GM21529 (cell line): ENCODE measurements at regions not wholly inside any gene's neighbourhood (a gene's known extent, or its start where the extent isn't known, plus 50 kb on each side); places are given as distances from the start of the nearest gene placed in this dataset.

ENCODE experiments used
- ATAC-seq: cut with Tn5 transposase; IDR thresholded peaks from one replicate; pipeline ENCODE4 v1.9.1; 2021; ENCODE audit not compliant: unreplicated experiment

DNA sequence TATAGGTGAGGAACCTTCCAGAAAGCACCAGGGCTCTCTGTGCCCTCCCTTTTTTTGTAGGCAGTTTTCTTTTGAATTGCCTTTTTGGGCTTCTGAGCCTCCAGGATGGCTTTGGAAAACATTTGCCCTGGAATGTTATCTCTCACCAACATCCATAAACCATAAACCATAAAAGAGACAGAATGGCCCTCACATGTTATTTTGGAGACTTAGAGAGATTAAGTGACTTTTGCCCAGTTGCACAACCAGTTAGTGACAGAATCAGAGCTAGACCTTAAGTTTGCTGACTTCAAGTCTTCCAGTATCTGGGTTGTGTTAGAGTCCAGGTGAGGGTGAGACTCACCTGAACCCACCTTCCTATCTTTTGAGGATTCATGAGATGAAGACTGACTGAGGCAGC lies 153.0 kb upstream of the STX18 start:
- ATAC-seq = no peak

DNA sequence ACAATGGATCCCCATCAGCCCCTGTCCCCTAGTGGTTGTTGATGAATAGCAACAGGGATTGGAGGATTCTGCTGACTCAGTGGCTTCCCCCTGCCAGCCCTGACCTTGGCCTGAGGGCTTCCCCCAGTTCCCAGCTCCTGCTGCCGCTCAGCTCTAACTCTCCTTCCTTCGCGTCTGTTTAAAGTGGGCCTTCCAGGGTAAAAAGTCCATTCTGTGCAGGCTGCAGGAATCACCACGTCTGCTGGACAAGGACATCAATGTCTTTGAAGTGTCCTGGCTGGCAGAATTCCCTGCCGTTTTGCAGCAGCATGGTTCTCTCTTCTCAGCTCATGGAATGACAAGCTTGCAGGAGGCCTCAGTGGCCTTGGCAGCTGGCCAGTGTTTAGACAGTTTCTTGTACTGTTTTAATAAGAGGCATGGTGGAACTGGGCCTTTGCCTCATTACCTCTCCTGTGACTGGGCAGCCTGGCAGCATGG lies 152.5 kb upstream of the STX18 start:
- ATAC-seq = no peak

DNA sequence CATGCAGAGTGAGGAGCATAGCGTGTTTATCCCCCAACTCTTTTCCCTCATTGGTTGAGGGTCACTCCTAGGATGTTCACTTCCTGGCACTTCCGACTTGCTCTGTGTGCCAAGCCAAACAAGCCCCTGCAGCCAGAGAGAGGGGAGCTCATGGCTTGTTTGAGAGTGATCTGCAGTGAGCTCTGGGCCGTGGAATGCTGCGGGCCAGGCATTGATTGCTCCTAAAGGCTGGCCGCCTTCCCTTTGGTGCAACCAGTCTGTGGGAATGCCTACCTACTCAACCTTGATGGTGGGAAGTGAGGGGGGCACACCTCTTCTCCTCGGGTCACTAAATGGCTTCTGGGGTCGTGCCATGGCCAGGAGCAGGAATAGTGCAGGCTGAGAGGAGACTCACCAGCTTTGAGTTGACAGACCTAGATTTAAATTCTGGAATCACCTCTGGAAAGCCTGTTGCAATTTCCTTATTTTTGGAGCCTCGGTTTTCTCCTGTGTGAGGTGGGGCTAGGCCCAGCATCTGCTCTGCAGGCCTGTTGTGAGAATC lies 152.0 kb upstream of the STX18 start:
- ATAC-seq = no peak

DNA sequence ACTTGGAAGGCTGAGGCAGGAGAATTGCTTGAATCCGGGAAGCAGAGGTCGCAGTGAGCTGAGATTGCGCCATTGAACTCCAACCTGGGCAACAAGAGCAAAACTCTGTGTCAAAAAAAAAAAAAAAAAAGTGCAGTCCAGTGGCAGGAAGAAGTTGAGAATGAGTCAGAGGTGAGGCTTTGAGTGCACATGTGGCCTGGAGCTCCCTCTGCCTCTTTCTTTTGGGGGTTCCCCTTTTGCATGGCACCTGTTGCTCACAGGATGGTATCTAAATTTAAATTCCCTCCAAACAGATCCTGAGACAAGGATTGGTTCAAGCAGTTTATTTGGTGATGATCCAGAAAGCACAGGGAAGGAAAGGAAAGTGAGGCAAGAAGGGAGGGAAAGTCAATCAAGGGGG lies 151.4 kb upstream of the STX18 start:
- peak; percentile 45 for ATAC-seq

DNA sequence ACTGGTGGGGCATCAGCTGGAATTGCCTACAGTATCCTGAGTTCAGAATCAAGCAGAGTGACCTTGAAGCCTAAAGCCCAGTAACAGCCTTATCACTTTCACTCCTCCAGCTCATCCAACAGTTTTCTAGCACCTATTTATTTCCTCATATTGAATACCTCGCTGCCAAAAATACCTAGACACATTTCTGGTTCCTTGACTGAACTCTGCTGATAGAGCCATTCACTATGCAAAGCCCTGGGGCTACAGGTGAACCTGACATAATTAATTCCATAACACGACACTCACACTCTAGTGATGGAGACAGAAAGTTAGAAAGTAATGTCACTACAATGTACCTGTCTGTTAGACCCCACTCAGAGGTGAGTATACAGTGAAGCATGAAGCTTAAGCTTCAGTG lies 149.0 kb upstream of the STX18 start:
- no peak for ATAC-seq

DNA sequence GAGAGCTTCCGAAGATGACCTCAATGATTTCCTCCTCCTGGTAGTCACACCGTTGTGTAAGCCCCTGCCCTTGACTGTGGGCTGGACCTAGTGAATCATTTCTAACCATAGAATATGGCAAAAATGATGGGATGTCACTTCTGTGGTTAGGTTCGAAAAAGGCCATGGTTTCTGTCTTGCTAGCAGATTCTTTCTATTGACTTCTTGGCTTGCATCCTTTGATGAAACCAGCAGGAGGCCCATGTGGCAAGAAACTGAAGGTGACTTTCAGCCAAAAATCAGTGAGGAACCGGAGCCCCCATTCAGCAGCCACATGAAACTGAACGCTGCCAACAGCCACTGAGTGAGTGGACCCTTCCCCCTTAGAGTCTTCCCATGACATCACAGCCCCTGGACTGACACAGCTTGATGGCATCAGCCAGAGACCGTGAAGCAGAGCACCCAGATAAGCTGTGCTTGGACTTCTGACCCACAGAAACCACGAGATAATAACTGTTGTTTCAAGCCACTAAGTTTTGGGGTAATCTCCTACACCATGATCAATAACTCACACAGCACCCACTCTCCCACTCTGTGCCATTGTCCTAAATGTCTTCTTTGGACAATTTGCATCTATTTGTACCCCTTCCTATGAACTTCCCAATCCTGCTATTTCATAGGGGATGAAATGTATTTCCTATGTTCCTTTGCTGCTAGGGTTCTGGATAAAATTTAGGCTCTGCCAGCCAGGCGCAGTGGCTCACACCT lies 148.0 kb upstream of the STX18 start:
- ATAC-seq = peak; percentile 87

DNA sequence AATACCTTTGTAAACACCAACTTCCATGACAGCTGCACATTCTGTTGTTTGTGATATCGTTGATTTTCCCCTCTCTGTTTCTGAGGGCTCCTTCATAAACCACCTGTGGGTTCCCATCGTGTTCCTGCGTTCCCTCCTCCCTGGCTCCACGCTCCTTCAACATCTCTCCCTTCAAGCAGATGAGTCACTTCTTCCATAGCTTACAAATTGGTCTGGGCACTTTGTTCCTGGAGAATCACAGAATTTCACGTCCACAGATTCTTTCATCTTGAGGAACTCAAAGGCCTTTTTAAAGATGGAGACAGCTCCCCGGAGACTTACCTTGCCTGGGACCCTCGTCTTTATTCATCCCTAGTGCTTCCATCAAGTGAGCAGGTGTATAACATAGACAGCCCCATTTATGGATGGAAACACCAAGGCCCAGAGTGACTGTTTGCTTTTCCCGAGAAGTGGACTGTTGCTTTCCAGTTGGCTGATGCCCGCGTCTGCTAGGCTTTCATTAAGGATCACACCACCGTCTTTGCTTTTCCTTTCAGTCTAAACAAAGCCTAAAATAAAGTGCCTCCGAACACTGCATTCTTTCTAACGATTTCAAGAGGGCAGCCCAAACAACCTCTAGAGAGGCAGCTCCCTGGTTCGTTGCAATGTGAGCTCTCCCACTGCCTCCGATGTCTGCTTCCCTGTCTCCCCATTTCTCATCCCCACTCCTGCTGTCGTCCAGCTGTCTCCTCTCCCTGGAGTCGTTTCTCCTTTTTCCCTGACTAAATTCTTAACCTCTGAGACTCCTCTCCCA lies 146.3 kb upstream of the STX18 start:
- ATAC-seq = no peak

DNA sequence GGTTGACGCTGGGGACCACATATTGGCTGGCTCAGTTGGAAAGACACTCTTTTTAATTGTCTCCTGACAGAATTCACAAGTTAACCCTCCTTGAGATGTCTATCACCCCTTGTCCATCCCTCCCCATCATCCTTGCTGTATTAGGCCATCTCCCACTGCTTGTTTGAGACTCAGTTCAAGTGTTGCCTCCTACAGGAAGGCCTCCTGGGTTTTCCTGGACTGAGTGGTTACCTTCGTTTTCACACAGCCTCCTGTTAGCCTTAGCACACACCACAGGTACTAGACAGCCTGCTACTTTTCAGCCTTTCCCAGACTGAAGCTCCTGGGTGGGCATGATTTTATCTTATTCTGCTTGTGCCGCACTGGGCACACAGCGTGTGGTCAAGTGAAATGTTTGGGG lies 145.3 kb upstream of the STX18 start:
- no peak for ATAC-seq

DNA sequence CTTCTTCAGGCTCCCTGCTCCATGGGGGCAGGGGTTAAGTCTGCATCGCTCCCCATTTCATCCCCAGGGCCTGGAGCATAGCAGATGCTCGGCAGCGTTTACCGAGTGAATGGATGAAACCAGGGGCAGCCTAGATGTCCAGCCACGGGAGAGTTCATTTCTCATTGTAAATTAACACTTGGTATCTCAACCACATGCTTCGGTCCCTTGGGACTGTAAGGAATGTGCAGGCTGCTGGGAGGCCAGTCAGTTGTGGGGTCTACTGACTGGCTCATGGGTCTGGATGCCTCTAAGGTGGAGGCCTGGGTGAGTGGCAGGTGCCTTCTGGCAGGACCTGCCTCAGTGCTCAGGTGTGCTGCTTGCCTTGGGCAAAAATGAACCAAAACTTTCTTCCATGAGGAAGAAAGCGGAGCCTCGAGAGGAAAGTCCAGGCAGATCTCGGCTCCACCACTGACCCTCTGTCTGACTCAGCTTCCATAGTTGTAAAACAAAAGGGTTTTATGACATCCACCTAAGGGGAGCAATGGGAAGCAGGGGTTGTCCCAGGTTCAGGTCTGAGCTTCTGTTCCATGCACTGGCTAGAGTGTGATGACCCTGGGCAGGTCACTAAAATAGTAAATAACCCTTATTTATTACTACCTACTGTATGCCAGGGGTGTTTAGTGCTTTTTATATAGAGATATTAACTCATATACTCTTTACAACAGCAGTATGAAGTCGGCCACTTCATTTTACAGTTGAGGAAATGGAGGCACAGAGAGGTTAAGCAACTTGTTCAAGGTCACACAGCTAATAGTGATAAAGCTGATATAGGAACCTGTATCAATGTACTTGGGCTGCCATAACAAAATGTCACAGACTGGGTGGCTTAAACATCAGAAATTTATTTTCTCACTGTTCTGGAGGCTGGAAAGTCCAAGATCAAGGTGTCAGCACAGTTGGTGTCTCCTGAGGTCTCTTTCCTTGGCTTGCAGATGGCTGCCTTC lies 144.3 kb upstream of the STX18 start:
- no peak for ATAC-seq

DNA sequence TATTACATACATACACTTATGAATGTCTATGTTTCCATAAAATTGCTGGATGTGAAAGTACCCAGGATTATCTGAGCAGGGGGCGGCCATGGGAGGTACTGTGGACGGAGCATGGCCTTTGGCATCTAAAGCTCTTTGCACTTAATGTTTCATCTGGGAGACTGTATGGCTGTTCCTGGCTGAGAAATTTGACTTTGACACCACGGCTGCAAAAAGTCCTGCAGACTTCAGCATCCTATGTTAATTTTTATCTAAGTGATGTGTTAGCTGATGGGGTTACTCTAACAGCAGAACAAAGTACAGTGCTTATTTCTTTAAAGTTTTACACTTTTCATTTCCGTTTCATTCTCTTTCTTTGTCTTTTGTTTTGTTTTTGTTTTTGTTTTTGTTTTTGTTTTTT lies 139.8 kb upstream of the STX18 start:
- no peak for ATAC-seq

DNA sequence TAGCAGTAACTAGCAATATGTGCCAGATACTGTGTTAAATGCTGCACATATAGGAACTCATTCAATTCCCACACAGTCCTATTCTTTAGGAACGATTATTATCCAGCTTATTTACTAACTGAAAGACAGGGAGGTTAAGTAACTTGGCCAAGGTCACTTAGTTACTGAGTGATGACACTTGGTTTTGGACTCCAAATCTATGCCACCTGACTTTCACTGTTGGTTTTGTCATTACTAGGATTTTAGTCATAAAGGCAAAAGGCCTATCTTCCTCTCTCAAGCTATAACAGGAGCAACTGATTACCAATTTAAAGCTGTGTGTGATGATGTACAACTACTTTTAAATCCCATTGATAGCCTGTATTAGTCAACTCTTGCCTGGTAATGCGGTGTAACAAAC lies 138.9 kb upstream of the STX18 start:
- no peak for ATAC-seq

DNA sequence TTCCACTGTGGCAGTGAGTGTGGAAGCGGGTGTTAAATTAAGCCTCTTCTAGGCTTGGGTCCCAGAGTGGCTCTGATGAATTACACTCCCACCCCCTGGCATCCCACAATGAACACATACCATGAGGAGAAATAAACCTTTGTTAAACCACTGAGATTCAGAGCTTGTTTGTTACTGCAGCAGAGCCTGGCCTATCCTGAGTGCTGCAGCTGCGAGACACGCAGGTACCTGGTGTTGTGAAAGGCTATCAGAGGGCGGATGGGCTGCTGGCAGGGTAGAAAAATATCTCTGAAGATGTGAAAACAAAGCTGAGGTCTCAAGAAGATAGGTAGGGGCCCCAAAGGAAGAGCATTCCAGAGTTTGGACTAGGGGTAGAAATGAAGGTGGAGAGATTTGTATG lies 138.4 kb upstream of the STX18 start:
- ATAC-seq = no peak

DNA sequence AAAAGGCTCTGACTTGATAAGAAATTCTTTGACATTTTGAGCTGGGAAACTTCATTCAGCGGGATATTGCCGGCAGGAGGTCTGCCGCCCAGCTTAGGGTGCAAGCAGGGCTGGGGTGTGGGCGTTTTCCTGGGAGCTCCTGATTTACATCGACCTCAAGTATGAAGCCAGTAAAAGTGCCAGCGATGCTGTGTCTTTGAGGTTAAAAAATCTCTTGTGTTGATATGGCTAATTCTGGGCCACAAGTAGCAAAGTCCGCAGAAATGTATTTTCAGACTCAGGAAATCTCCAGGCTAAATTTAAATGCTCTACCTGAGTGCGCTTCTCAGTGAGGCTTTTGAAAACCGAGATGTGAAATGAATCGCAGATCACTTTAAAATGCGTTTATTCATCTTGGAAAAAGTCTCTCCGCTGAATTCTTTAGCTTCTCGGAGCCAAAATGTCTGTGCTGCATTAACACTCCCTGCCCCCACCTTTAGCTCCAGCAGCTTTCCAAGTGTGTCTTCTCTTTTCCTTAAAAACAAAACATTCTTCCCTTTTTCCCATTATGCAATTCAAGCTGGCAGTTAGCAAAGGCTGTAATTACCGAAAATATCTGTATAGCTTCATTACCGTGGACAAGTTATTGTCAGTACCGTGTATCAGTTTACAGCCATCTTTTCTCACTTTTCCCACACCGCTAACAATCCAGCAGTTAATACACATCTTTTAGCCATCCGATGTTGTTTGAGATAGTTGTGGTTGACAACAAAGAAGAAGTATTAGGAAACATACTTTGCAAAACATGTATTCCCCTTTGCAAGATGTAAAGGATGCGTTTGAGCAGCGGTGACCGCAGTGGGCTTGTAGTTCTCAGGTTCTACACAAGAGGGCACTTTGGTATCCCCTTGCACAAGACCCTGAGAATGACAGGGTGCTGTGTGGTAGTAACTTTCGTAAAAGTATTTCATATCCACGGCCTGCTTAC lies 136.0 kb upstream of the STX18 start:
- ATAC-seq = no peak

DNA sequence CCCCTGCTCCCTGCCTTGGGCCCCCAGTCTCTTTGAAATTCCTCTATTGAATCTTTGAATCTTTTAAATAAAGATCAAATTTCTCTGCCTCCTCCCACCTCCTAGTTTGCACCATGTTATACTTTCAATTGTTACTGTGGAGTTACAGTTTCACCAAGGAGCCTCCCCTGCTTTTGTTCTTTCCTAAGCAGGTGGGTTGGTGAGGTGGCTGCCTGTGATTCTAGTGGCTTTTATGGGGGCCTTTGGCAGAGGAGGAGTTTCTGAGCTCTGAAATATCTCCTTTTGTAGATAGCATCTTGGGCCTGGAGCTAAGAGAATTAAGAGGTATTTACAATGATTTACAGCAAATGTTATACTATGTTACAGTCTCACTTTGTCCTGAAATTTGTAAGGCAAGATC lies 133.8 kb upstream of the STX18 start:
- no peak for ATAC-seq

DNA sequence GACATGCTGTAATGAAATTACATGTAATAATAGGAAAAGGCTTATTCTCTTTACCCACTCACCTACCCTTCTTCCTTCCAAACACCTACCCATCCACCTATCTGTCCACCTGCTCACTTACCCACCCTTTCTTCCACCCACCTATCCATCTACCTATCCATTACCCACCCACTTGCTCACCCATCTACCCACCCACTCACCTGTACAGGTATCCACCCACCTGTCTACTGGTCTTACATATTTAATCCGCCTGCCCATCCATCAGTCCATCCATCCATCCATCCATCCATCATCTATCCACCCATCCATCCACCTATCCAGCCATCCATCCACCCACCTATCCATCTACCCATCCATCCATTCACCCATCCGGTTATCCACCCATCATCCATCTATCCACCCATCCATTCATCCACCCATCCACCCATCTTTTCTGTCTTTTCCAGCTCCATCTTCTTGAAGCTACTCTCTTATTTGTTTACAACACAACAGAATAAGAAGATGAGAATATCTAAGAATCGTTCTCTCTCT lies 133.3 kb upstream of the STX18 start:
- no peak for ATAC-seq

DNA sequence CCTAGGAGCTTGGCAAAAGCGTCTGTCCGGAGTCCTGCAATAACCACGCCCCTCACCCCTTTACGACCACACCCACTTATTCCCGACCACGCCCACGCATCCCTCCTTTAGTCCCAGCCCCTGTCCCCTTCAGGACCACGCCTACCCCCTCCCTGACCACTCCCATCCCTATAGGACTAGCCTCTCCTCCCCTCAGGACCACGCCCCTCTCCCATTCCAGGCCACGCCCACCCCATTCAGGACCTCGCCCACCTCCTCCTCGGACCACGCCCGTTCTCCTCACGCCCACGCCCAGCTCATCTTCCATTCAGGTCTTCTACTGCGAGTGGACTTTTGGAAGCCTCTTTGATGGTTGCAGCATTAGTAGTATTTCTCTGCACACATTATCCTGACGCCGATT lies 131.2 kb upstream of the STX18 start:
- ATAC-seq = no peak

DNA sequence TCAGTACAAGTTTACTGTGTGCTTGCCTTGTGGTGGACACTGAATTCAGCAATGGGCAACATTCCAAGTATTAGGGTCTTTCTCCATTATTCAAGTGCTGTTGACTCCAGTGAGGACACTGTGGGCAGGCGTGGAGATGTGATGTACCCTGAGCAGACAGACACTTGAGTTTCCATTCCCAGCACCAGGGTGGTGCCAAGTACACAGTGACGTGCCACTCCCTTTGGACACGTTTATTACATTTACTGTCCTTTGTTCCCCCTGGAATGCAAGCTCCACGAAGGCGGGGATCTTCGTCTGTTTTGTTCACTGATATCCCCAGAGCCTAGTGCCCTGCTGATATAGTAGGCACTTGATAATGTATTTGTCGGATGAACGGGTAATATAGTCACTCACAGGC lies 130.6 kb upstream of the STX18 start:
- no peak for ATAC-seq

DNA sequence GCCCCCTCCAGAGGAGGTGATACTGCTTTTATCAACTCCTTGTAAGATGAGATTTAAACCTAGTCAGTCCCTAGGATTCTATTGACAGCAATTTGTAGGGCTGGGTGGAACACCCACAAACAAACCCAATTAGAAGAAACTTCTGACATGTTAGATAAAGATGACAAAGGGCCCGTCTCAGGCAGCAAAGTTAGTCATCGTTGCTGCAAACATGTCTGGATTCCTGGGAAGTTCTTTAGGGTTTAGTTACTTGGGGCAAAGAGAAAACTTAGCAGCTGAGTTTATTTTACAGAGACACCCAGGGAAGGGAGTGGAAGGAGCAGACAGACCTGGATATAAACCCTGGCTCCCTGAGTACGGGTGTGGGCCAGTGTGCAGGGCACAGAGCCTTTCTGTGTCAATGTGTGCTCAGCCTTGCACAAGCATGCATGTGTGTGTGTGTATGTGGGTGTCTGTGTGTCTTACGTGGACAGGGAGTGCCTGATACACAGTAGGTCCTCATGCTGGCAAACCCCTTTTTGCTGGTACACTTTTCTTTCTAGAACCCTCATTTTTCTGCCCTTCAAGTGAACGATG lies 130.0 kb upstream of the STX18 start:
- no peak for ATAC-seq

DNA sequence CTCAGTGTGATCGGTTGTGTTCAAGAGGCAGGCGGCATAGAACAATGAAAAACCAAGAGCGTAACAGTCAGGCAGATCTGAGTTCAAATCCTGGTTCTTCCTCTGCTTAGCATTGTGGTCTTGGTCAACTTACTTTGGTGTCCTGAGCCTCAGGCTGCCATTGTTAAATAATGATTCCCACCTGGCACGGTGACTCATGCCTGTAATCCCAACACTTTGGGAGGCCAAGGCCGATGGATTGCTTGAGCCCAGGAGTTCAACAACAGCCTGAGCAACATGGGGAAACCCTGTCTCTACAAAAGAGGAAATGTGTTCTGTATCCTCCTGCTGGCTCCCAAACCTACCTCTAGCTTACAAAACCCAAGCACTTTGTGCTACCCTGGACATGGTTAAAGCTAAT lies 129.0 kb upstream of the STX18 start:
- ATAC-seq = no peak
